GM12878 (cell line): ENCODE measurements at regions not wholly inside any gene's neighbourhood (a gene's known extent, or its start where the extent isn't known, plus 50 kb on each side); places are given as distances from the start of the nearest gene placed in this dataset.

Source experiments
- EP300 ChIP-seq, 2 experiments: fragments of 150-350 bp in 1 of 2; IDR thresholded peaks; 2 replicates each; pipeline ENCODE4 v1.6.1; 2011 to 2012; ENCODE audit warnings: low read depth in 2 of 2, low read length in 2 of 2, borderline replicate concordance in 1 of 2, improper control_type of control experiment in 1 of 2, inconsistent platforms in 1 of 2; ENCODE audit not compliant: control insufficient read depth in 1 of 2
- POLR2AphosphoS2 ChIP-seq: IDR thresholded peaks from 2 replicates; pipeline ENCODE4 v1.6.1; 2011; ENCODE audit warnings: low read depth, mild to moderate bottlenecking, low read length, improper control_type of control experiment, moderate library complexity
- POLR2AphosphoS5 ChIP-seq: IDR thresholded peaks from 2 replicates; pipeline ENCODE4 v1.6.1; 2011; ENCODE audit warnings: mild to moderate bottlenecking, low read length, inconsistent platforms
- RAD21 ChIP-seq: IDR thresholded peaks from 2 replicates; pipeline ENCODE4 v1.6.1; 2011; ENCODE audit warnings: mild to moderate bottlenecking, low read depth, low read length, moderate library complexity; ENCODE audit not compliant: insufficient read depth
- TF ChIP-seq, protein P1 (sequence below), 3 experiments: IDR thresholded peaks in 2 of 3; conservative IDR thresholded peaks in 1 of 3; 2 replicates each; pipeline ENCODE4 v1.5.1; 2011; ENCODE audit warnings: low read depth in 3 of 3, low read length in 3 of 3, mild to moderate bottlenecking in 3 of 3, control low read depth in 2 of 3, moderate library complexity in 2 of 3, inconsistent platforms in 1 of 3, mixed read lengths in 1 of 3; ENCODE audit not compliant: control insufficient read depth in 2 of 3, insufficient read depth in 1 of 3; ENCODE audit errors: extremely low read depth in 1 of 3
- TF ChIP-seq, protein P2 (sequence below): fragments of 450-650 bp; formaldehyde crosslinking; IDR thresholded peaks from 2 replicates; pipeline ENCODE4 v1.4.0; 2022; ENCODE audit warnings: mild to moderate bottlenecking, moderate library complexity

- TF ChIP-seq POLR2AphosphoS5, result no peak
- TF ChIP-seq EP300 (IDR thresholded peaks at IDR 0.05; ENCODE audit: borderline replicate concordance in 1 of 2, control insufficient read depth in 1 of 2, low read depth in 2 of 2, low read length in 2 of 2), result no peak
- TF ChIP-seq, protein P1, sequence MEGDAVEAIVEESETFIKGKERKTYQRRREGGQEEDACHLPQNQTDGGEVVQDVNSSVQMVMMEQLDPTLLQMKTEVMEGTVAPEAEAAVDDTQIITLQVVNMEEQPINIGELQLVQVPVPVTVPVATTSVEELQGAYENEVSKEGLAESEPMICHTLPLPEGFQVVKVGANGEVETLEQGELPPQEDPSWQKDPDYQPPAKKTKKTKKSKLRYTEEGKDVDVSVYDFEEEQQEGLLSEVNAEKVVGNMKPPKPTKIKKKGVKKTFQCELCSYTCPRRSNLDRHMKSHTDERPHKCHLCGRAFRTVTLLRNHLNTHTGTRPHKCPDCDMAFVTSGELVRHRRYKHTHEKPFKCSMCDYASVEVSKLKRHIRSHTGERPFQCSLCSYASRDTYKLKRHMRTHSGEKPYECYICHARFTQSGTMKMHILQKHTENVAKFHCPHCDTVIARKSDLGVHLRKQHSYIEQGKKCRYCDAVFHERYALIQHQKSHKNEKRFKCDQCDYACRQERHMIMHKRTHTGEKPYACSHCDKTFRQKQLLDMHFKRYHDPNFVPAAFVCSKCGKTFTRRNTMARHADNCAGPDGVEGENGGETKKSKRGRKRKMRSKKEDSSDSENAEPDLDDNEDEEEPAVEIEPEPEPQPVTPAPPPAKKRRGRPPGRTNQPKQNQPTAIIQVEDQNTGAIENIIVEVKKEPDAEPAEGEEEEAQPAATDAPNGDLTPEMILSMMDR (IDR thresholded peaks at IDR 0.05 in 2 of 3, conservative IDR thresholded peaks at IDR 0.05 in 1 of 3; ENCODE audit: control insufficient read depth in 2 of 3, extremely low read depth in 1 of 3, insufficient read depth in 1 of 3, low read depth in 3 of 3, low read length in 3 of 3), result no peak
- TF ChIP-seq POLR2AphosphoS2, result no peak
- TF ChIP-seq, protein P2, sequence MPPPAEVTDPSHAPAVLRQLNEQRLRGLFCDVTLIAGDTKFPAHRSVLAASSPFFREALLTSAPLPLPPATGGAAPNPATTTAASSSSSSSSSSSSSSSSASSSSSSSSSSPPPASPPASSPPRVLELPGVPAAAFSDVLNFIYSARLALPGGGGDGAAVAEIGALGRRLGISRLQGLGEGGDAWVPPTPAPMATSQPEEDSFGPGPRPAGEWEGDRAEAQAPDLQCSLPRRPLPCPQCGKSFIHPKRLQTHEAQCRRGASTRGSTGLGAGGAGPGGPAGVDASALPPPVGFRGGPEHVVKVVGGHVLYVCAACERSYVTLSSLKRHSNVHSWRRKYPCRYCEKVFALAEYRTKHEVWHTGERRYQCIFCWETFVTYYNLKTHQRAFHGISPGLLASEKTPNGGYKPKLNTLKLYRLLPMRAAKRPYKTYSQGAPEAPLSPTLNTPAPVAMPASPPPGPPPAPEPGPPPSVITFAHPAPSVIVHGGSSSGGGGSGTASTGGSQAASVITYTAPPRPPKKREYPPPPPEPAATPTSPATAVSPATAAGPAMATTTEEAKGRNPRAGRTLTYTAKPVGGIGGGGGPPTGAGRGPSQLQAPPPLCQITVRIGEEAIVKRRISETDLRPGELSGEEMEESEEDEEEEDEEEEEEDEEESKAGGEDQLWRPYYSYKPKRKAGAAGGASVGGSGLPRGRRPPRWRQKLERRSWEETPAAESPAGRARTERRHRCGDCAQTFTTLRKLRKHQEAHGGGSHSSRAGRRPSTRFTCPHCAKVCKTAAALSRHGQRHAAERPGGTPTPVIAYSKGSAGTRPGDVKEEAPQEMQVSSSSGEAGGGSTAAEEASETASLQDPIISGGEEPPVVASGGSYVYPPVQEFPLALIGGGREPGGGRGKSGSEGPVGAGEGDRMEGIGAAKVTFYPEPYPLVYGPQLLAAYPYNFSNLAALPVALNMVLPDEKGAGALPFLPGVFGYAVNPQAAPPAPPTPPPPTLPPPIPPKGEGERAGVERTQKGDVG (CRISPR knock-in tag), result no peak
- no peak for TF ChIP-seq RAD21
Measured at GRCh38 chr10:33781606-33782395, 447.3 kb upstream of the NRP1 start.
